Mucosa of stomach (tissue), 1 donor: ENCODE measurements at regions not wholly inside any gene's neighbourhood (a gene's known extent, or its start where the extent isn't known, plus 50 kb on each side); places are given as distances from the start of the nearest gene placed in this dataset.

Source experiments
- H3K27me3 ChIP-seq: one replicate; pipeline ENCODE4 v1.7.0; 2013; ENCODE audit warnings: mild to moderate bottlenecking, low read length; ENCODE audit not compliant: control insufficient read depth, insufficient read depth
- H3K36me3 ChIP-seq: one replicate; pipeline ENCODE4 v1.7.0; 2013; ENCODE audit warnings: low read length; ENCODE audit not compliant: control insufficient read depth, insufficient read depth
- H3K4me1 ChIP-seq: one replicate; pipeline ENCODE4 v1.7.0; 2013; ENCODE audit warnings: mild to moderate bottlenecking, low read length; ENCODE audit not compliant: control insufficient read depth, insufficient read depth
- H3K4me3 ChIP-seq: one replicate; pipeline ENCODE4 v1.7.0; 2013; ENCODE audit warnings: low read length
- H3K9ac ChIP-seq: one replicate; pipeline ENCODE4 v1.7.0; 2013; ENCODE audit warnings: mild to moderate bottlenecking, low read length, moderate library complexity
- H3K9me3 ChIP-seq: one replicate; pipeline ENCODE4 v1.7.0; 2013; ENCODE audit warnings: mild to moderate bottlenecking, low read length, moderate library complexity; ENCODE audit not compliant: control insufficient read depth
- donor health status: Pancreatic carcinoma.

DNA sequence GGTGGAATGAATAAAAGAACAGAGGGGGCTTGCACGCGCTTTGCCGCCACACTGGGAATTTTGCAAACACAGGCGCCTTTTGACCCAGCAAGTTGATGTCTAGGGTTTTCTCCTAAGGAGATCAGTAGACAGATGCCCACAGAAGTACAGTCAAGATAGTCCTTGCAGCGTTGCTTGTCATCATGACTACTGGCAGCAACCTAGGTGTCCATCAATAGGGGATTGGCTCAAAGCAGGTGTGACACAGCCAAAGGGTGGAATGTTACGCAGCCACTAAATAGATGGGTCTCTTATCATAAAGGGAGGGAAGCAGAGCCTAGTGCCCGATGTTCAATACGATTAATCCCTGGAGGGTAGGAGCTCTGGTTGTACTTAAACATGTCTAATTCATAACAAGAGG, 63.8 kb upstream of the GGTA1 start:
- Histone ChIP-seq H3K36me3 (no peaks in the 10 kb centered on the region), H3K9ac (no peak overlapping the region), H3K9me3 (no peaks in the 10 kb centered on the region), H3K4me3 (no peak overlapping the region), H3K4me1 (peaks cover 9% of the 10 kb centered on the region), H3K27me3 (no peaks in the 10 kb centered on the region)

DNA sequence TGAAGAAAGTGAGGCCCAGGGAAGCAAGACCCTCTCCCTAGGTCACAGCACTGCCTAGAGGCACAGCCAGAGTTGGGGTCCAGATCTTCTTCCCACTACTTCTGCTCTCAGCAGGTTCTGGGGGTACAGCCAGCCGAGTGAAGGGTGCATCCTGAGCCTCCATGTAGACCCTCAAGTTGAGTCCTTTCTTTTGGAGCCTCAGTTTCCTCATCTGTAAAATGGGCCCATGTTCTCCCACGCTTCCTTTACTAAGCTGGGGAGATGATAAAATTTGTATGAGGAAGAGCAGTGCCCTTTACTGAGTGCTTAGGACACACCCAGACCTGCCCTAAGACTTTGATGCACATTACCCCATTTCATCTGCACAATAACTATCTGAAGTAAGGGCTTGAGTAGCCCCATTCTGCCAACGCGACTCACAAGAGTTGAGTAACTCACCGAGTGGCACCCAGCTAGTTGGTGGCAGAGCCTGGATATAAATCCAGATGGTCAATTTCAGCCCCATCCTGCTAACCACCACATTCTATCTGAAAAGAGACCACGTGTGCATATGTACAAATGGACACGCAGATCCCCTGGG, 64.3 kb upstream of the GGTA1 start:
- no peaks in the 10 kb centered on the region for H3K36me3 ChIP-seq
- no peak overlapping the region for H3K4me3 ChIP-seq
- H3K9me3 ChIP-seq = no peaks in the 10 kb centered on the region
- no peak overlapping the region for H3K9ac ChIP-seq
- no peaks in the 10 kb centered on the region for H3K27me3 ChIP-seq
- H3K4me1 ChIP-seq = peaks cover 12% of the 10 kb centered on the region

DNA sequence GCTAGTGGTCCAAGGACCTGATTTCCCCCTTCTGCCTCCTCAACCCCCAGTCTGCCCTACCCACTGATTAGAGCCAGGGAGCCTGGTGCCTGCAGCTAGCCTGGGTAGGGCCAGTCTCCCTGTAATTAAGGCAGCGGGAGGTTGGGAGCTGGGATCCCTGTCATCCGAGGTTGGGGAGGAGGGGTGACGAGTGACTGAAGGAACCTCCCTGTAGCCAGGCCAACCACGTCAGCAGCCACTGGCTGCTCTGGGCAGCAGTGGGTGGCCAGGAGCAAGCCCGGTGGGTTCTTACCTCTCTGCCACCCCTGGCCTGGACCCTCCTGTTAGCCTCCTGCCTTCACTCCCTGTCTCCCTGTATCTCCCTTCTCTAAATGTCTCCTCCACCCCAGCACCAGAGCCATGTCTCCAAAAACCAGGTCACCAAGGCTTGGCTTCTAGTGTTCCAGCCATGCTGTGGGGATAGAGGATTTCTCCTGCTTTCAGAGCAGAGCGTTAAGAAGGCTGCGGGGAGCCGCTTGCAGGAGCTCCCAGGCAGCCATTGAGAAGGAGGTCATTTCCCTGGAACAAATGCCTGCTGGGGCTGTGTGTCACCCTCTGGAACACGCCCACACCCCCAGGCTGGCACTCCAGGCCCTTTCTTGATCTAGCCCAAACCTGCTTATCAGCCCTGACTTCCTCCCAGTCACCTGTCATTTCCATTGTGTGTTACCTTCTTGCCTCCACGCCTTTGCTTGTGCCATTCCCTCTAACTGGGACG, 65.0 kb upstream of the GGTA1 start:
- no peak overlapping the region for H3K4me3 ChIP-seq
- H3K27me3 ChIP-seq = no peaks in the 10 kb centered on the region
- H3K4me1 ChIP-seq = peaks cover 12% of the 10 kb centered on the region
- H3K36me3 ChIP-seq = no peaks in the 10 kb centered on the region
- H3K9ac ChIP-seq = no peak overlapping the region
- no peaks in the 10 kb centered on the region for H3K9me3 ChIP-seq

DNA sequence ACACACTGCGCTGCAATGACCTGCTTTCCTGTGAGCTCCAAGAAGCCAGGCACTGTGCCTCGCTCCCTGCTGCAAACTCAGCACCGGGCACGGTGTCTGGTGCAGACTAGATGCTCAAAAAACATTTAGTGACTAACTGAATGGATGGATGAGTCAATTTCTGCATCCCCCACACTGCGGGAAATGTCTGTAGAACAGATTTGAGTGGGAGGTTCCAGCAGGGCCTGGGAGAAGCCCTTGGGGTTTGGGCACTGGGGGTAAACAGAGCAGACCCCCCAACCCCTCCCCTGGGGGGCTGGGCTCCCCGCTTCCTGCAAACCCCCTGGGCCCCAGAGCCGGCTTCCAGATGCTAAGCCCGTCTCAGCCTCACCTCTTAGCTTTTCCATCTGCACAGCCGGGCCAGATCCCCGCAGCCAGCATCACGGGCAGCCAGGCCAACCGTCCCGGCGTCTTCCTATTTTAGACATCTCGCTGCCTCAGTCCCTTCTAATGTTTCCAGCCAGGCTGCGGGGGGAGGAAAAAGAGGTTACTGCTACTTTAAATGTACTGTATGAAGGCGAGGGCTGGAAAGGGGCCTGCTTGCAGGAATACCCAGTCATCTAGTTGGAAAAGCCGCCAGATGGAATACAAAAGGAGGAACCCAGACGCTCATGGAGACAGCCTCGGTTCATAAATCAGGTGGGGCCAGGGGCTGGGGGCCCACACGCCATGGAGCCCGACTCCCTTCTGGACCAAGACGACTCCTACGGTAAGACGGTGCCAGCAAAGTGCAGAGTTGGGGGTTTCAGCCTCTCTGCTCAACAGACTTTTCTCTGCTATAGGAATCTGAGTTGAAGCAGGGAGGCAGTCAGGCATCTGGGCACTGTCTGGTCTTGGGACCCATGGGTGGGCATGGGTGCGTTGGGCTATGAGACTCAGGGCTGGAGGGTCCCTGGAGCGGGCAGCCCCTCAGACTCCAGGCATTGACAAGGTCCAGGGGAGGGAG, 67.1 kb upstream of the GGTA1 start:
- Histone ChIP-seq H3K9me3 (no peaks in the 10 kb centered on the region), H3K4me1 (peaks cover 12% of the 10 kb centered on the region), H3K27me3 (no peaks in the 10 kb centered on the region), H3K4me3 (no peak overlapping the region), H3K9ac (no peak overlapping the region), H3K36me3 (no peaks in the 10 kb centered on the region)

- peaks cover 12% of the 10 kb centered on the region for H3K4me1 ChIP-seq
Measured at GRCh38 chr9:121567500-121568342, 68.1 kb upstream of the GGTA1 start.

GRCh38 chr9:121568343-121569265, 69.0 kb upstream of the GGTA1 start:
- Histone ChIP-seq H3K36me3 (no peaks in the 10 kb centered on the region), H3K27me3 (no peaks in the 10 kb centered on the region), H3K4me3 (no peak overlapping the region), H3K4me1 (peaks cover 12% of the 10 kb centered on the region), H3K9me3 (no peaks in the 10 kb centered on the region), H3K9ac (no peak overlapping the region)

More at GRCh38 chr9:121567500-121568342, 68.1 kb upstream of the GGTA1 start:
- Histone ChIP-seq H3K36me3 (no peaks in the 10 kb centered on the region), H3K9ac (no peak overlapping the region), H3K4me3 (no peak overlapping the region), H3K9me3 (no peaks in the 10 kb centered on the region), H3K27me3 (no peaks in the 10 kb centered on the region)

- Histone ChIP-seq H3K9me3 (no peaks in the 10 kb centered on the region), H3K9ac (no peak overlapping the region), H3K27me3 (no peaks in the 10 kb centered on the region), H3K4me1 (peaks cover 12% of the 10 kb centered on the region), H3K4me3 (no peak overlapping the region), H3K36me3 (no peaks in the 10 kb centered on the region)
Measured at GRCh38 chr9:121569266-121569648, 69.6 kb upstream of the GGTA1 start.

- no peaks in the 10 kb centered on the region for H3K9me3 ChIP-seq
- no peak overlapping the region for H3K9ac ChIP-seq
- H3K36me3 ChIP-seq = no peaks in the 10 kb centered on the region
- H3K4me3 ChIP-seq = no peak overlapping the region
- H3K4me1 ChIP-seq = peaks cover 7% of the 10 kb centered on the region
- H3K27me3 ChIP-seq = no peaks in the 10 kb centered on the region
Measured at GRCh38 chr9:121572581-121572980, 72.9 kb upstream of the GGTA1 start.

DNA sequence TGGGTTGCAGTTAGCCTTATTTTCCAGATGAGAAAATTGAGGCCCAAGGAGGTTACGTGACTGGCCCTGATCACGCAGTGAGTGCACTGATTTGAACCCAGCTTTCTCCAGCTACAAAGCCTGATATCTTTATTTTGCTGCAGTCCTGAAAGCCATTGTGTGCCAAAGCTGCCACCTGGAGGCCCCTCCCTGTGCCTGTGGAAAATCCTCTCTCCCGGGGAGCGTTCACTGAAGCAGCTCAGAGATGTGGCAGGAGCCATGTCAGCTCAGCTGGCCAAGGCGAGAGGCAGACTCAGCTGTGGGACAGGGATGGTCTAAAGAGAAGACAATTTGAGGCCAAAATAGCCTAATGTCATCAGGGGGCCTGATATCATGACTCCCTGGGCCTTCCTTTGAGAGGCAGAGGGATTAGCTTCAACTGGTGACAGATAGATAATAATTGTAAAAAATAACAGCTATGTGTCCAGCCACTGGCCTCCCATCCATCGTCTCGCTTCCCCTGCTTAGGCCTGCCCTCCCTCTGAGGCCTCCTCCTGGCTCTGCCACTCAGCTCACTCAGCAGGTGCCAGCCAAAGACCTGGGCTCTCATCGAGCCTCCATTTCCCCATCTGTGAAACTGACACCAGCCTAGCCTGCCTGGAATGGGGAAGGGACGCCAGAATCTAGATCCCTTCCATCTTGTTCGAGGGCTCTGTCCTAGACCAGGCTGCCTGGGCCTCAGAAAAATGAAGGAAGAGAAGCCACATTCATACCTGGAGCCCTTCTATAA, 74.3 kb upstream of the GGTA1 start:
- Histone ChIP-seq H3K36me3 (no peaks in the 10 kb centered on the region), H3K4me1 (no peaks in the 10 kb centered on the region), H3K4me3 (no peak overlapping the region), H3K27me3 (no peaks in the 10 kb centered on the region), H3K9me3 (no peaks in the 10 kb centered on the region), H3K9ac (no peak overlapping the region)

DNA sequence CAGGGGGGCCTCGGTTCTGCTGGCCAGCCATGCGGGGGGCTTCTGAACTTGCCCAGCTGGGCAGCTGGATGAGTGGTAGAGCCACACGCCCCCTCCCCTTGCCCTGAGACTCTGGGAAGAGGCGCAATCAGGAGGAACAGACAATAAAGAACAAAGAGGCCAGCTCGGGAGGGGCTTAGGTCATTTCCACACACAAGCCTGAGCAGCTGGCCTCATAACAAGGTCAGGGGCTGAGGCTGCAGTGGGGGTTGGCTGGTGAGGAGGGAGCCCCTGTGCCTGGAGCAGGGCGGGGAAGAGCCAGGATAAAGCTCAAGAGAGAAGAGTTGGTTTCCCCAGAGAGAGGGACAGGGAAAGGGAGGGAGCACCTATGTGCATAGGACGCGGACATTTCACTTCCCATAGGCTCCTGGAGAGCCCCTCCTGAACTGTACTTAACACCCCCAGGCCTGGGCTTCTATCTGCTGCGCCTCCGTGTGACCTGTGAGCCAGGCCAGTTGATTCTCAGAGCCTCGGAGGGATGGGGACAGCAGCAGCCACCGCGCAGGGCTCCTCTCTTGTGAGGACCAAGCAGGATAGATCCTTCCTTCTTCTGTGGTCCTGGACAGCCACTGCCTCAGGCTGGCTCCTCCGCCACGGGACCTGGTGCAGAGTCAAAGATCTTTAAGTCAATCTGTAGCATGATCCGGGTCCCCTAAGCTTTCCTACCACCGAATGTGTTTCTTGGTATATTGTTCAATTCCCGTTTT, 75.3 kb upstream of the GGTA1 start:
- no peak overlapping the region for H3K4me3 ChIP-seq
- H3K4me1 ChIP-seq = no peaks in the 10 kb centered on the region
- no peaks in the 10 kb centered on the region for H3K9me3 ChIP-seq
- no peaks in the 10 kb centered on the region for H3K36me3 ChIP-seq
- no peak overlapping the region for H3K9ac ChIP-seq
- no peaks in the 10 kb centered on the region for H3K27me3 ChIP-seq
